Fibroblast of villous mesenchyme (primary cell): ENCODE measurements at regions not wholly inside any gene's neighbourhood (a gene's known extent, or its start where the extent isn't known, plus 50 kb on each side); places are given as distances from the start of the nearest gene placed in this dataset.

Experiments
- DNase-seq: peaks from one replicate; pipeline ENCODE4 v3.0.0-alpha.2; 2010; ENCODE audit warnings: low read depth
- H3K4me3 ChIP-seq: 2 replicates; pipeline ENCODE4 v1.5.1; 2011; ENCODE audit warnings: low read depth, mild to moderate bottlenecking, low read length
- TF ChIP-seq, protein P1 (sequence below): IDR thresholded peaks from 2 replicates; pipeline ENCODE4 v1.5.1; 2012; ENCODE audit warnings: low read depth, mild to moderate bottlenecking, low read length; ENCODE audit not compliant: insufficient read depth

DNA sequence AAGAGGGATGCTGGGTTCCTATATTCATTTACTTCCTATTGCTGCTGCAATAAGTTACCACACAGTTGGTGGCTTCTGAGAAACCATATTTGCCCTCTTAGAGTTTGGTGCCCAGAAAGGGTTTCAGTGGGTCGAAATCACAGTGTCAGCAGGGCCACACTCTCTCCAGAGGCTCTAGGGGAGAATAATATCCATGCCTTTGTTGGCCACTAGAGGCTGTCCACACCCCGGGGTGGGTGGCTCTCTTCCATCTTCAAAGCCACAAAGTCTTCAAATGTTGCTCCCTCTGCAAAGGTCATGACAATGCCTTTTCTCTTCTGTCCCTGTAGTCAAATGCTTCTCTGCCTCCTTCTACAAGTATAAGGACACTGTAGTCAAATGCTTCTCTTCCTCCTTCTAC lies 989.4 kb downstream of the CCSER2 start:
- TF ChIP-seq, protein P1, sequence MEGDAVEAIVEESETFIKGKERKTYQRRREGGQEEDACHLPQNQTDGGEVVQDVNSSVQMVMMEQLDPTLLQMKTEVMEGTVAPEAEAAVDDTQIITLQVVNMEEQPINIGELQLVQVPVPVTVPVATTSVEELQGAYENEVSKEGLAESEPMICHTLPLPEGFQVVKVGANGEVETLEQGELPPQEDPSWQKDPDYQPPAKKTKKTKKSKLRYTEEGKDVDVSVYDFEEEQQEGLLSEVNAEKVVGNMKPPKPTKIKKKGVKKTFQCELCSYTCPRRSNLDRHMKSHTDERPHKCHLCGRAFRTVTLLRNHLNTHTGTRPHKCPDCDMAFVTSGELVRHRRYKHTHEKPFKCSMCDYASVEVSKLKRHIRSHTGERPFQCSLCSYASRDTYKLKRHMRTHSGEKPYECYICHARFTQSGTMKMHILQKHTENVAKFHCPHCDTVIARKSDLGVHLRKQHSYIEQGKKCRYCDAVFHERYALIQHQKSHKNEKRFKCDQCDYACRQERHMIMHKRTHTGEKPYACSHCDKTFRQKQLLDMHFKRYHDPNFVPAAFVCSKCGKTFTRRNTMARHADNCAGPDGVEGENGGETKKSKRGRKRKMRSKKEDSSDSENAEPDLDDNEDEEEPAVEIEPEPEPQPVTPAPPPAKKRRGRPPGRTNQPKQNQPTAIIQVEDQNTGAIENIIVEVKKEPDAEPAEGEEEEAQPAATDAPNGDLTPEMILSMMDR = no peak
- no peak for DNase-seq

DNA sequence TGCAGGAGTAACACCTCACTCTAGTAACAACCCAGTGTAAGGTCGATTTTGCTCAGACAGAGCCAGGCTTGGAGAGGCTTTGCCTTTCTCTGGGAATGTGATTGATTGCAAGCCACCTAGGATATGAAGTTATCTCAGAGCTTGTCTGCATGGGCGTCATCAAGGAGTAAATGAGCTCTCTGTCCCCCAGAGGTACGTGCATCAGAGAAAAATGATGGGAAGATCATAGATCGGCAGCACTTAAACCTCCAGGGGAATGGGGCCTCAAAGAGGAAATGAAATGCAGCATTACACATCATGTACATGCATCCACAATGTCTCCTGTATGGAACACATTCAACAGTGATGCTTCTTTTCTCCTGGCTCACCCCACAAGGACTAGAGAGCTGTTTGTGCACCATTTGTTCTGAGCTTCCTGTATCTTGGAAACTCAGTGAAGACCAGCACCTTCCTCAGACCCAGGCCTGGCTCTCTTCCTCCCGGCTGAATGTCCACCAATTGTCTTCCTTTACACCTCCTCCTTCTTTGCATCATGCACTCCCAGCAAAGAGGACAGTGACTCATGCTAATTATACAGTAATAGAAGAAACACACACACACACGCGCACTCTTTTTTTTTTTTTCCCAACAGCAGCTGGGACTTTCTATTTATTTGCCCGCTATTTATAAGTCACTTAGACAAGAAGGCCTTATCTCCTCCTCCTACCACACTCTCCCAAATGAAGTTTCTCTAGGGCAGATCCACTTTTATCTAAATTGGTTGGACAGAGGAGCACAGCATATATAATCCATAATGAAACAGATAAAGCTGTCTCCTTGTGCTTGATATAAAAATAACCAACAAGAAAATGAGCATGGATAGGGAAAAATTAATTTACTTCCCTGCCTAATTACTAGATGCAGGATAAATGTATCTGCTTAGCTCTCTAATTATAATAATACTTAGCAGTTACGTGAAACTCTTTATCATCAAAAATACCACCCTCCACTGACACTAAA lies 990.7 kb downstream of the CCSER2 start:
- no peak for DNase-seq
- H3K4me3 ChIP-seq = no peak overlapping the region
- TF ChIP-seq, protein P1 = no peak

More for the DNA sequence above, 989.4 kb downstream of the CCSER2 start:
- H3K4me3 ChIP-seq = no peak overlapping the region

DNA sequence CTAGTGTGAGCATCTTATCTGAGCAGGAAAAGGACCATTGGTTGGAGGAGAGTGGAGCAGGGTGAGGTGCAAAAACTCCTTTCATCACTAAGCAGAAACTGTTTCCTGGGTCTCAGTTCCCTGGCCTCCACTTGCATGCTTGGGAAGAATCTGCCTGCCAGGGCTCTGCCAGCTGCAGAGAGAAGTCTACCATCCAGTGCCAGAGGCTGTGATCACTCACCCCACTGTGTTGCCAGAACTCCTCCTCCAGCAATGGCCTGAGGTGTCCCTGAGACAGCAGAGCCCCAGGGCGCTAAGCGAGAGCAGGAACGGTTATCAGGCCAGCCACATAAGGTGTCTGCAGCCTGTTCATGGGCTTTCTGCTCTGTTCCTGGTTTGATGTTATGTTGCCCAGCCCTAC lies 991.4 kb downstream of the CCSER2 start:
- H3K4me3 ChIP-seq = no peak overlapping the region
- no peak for DNase-seq
- TF ChIP-seq, protein P1 = no peak

DNA sequence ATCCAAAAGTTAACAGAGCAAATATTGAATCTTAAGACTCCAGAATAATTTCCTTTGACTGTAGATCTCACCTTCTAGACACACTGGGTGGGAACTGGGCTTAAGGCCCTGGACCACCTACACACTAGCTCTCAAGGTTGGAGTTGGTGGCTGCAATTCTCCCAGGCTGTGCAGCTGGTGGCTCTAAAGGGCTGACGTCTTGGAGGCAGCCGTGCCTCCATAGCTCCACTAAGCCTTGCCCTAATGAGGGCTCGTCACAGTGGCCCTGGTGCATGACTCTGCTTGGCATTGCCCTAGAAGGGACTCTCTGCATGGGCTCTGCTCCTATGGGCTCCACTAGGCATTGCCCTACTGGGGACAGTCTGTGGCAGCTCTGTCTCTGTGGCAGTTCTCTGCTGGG lies 1005.2 kb downstream of the CCSER2 start:
- no peak overlapping the region for H3K4me3 ChIP-seq
- TF ChIP-seq, protein P1 = no peak
- DNase-seq = no peak

DNA sequence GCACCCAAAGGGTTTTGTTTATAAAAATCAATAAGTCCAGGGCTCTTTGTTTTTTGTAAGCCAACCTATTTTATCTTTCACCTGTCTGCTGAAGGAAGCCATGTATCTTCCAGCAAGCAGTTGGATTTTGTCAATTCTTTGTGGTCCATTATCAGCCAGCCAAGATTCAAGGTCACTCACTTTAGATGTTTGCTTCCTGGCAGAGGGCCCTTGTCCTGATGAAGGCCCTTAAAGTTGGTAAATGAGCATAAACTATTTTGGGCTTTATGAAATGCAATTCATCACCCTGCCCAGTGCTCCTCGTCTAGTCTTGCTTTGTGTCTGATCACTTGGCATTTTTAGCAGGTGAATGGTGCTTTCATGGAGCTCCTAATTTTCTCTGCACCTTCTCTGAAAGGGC lies 1004.2 kb downstream of the GRID1 start:
- DNase-seq = no peak
- TF ChIP-seq, protein P1 = no peak
- H3K4me3 ChIP-seq = no peak overlapping the region

DNA sequence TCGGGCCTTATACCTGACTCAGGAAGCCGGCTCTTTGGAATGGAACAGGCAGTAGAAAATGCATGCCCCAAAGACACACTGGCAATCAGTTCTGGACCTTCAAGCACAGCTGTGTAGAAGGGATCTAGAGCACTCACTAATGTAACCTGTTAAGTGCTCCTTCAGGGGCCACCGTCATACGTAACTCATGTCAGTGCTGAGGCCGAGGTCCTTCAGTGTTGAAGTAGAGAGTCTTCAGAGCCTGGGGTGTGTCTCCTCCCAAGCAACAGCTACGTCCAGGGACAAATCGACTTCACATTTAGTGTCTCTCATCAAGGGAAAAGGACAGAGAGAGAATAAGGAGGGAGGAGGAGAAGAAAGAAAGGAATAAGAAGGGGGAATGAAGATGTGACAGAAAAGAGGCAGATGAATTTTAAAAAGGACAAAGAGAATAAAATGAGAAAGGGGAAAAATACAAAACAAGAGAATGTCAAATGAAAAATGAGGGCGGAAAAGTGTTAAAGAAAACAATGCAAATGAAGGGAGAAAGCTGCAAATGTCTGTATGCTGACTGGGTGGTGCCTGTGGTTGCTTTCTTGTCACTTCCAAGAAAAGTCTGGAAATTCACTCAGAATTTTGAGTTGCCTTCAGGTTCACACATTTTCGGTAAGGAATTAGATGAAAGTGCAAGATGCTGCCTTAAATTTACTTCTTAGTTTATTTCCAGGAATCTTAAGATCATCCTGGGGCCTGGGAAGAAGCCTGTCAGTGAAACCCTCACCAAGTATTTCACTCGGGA lies 989.4 kb downstream of the GRID1 start:
- DNase-seq = no peak
- TF ChIP-seq, protein P1 = no peak
- H3K4me3 ChIP-seq = no peak overlapping the region
